NB4 (cell line): ENCODE measurements at regions not wholly inside any gene's neighbourhood (a gene's known extent, or its start where the extent isn't known, plus 50 kb on each side); places are given as distances from the start of the nearest gene placed in this dataset.

ENCODE experiments used
- DNase-seq: peaks from one replicate; pipeline ENCODE4 v3.0.0; 2010; ENCODE audit warnings: low read depth
- H3K4me3 ChIP-seq: one replicate; pipeline ENCODE4 v1.5.1; 2011; ENCODE audit warnings: mild to moderate bottlenecking, low read depth, low read length, moderate library complexity
- MAX ChIP-seq: IDR thresholded peaks from 2 replicates; pipeline ENCODE4 v1.6.1; 2011; ENCODE audit warnings: low read depth, low read length
- MYC ChIP-seq: IDR thresholded peaks from 2 replicates; pipeline ENCODE4 v1.6.1; 2011; ENCODE audit warnings: low read depth, low read length
- POLR2A ChIP-seq: IDR thresholded peaks from 2 replicates; pipeline ENCODE4 v1.6.1; 2011; ENCODE audit warnings: mild to moderate bottlenecking; ENCODE audit not compliant: insufficient read length; ENCODE audit errors: extremely low read depth
- TF ChIP-seq, protein P1 (sequence below): IDR thresholded peaks from one replicate; pipeline ENCODE4 v1.5.1; 2012; ENCODE audit warnings: low read depth, low read length

DNA sequence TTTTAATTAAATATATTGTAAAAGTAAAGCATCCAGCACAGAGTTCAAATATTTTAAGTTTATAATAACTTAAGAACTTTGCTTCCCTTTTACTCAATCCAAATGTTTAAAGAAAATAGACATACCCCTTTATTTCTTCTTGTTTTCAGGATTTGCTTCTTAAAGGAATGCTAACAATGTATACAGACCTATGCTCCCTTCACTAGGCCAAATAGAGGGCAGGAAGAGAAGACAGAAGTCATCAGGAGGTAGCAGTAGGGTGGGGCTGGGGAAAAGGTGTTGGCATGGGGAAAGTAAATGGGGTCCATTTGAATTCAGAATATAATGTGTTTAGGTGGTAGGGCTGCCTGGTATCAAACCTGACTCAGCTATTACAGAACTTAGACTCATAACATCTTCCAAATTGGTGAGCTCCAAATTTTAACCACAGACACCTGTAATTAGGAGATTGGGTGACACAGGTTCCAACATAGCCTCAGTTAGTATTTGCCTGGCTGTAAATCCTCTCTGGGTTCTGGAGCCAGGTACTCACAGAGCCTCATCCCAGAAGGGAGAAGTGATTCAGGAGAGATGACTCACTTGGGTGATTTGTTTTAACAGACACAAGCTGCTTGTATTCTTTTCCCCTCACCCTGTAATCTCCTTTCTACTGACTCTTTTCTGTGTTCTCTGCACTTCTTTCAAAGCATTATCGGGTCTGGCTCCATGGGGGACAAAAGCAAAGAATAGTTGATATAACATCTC lies 60.1 kb upstream of the DUSP10 start:
- no peak overlapping the region for H3K4me3 ChIP-seq
- TF ChIP-seq, protein P1, sequence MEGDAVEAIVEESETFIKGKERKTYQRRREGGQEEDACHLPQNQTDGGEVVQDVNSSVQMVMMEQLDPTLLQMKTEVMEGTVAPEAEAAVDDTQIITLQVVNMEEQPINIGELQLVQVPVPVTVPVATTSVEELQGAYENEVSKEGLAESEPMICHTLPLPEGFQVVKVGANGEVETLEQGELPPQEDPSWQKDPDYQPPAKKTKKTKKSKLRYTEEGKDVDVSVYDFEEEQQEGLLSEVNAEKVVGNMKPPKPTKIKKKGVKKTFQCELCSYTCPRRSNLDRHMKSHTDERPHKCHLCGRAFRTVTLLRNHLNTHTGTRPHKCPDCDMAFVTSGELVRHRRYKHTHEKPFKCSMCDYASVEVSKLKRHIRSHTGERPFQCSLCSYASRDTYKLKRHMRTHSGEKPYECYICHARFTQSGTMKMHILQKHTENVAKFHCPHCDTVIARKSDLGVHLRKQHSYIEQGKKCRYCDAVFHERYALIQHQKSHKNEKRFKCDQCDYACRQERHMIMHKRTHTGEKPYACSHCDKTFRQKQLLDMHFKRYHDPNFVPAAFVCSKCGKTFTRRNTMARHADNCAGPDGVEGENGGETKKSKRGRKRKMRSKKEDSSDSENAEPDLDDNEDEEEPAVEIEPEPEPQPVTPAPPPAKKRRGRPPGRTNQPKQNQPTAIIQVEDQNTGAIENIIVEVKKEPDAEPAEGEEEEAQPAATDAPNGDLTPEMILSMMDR = no peak
- TF ChIP-seq POLR2A (no peak), MAX (no peak), MYC (no peak)
- no peak for DNase-seq

DNA sequence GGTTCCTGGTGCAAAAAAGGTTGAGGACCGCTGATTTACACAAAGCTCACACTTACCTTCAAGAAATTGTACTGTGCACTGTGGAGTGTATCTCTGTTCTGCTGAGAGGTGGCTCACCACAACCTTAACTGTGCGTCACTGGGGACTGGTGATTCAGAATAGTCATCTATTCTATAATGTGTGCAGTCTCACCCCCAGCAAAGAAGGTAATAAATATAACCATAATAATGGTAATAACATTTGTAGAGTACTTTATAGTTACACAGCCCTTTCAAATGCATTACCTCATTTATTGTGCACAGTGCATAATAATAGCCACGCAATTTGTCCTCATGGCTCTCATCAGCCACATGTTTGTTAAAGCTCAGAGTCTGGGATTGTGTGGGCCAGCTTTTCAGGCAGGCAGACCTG lies 59.4 kb upstream of the DUSP10 start:
- no peak for TF ChIP-seq MYC
- TF ChIP-seq MAX = no peak
- no peak for TF ChIP-seq POLR2A
- TF ChIP-seq, protein P1 = no peak
- no peak overlapping the region for H3K4me3 ChIP-seq
- DNase-seq = no peak

DNA sequence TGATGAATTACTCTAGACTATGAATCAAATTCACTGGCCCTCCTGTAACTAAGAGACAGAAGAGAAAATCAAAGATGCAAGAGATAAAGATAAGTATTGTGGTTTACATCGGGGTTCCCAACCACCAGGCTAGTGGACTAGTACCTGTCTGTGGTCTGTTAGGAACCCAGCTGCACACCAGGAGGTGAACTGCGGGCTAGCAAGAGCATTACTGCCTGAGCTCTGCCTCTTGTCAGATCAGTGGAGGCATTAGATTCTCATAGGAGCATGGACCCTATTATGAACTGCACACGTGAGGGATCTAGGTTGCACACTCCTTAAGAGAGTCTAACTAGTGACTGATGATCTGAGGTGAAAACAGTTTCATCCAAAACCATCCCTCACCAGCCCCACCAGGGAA lies 58.9 kb upstream of the DUSP10 start:
- DNase-seq = no peak
- H3K4me3 ChIP-seq = no peak overlapping the region
- TF ChIP-seq MAX (no peak), MYC (no peak), POLR2A (no peak)
- TF ChIP-seq, protein P1 = no peak

GRCh38 chr1:221797506-221797905 lies 55.6 kb upstream of the DUSP10 start:
- TF ChIP-seq, protein P1 = no peak
- TF ChIP-seq MAX (no peak), MYC (no peak), POLR2A (no peak)
- no peak for DNase-seq
- H3K4me3 ChIP-seq = no peak overlapping the region

DNA sequence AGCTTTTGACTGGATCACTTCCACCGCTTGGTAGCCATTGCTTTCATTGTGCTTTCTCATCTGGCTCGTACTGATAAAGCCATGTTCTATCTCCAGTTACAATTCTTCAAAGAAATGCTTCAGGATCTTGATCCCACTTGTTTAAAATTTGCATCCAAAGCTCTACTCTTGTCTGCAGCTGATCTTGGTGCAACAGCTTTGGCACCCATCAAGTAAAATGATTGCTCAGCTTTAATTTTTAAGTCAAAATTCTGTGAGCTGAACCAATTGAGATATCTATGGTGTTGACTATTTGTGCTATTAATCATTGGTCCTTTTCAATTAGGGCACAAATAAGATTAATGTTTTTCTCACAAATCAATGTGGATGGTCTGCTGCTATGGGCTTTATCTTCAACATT lies 54.8 kb upstream of the DUSP10 start:
- TF ChIP-seq, protein P1 = no peak
- TF ChIP-seq MYC = no peak
- TF ChIP-seq POLR2A = no peak
- no peak for TF ChIP-seq MAX
- DNase-seq = no peak
- H3K4me3 ChIP-seq = no peak overlapping the region
